GM21423 (cell line): ENCODE measurements at regions not wholly inside any gene's neighbourhood (a gene's known extent, or its start where the extent isn't known, plus 50 kb on each side); places are given as distances from the start of the nearest gene placed in this dataset.
"Not testable (repeated sequence)": the region's sequence is repeated elsewhere in the genome, so short reads cannot be mapped to it uniquely, and the experiment has no call there.

Source experiments
- ATAC-seq: cut with Tn5 transposase; IDR thresholded peaks from one replicate; pipeline ENCODE4 v1.9.1; 2021; ENCODE audit warnings: mild to moderate bottlenecking, moderate library complexity; ENCODE audit not compliant: unreplicated experiment

GRCh38 chr6:57708061-57708460 is 390.6 kb downstream of the PRIM2 start:
- not testable (repeated sequence) for ATAC-seq

- ATAC-seq: not testable (repeated sequence)
These were observed 405.1 kb downstream of the PRIM2 start for GRCh38 chr6:57722546-57722945.

GRCh38 chr6:57723815-57724401 is 406.5 kb downstream of the PRIM2 start:
- ATAC-seq: not testable (repeated sequence)

GRCh38 chr6:57729407-57729806 is 412.0 kb downstream of the PRIM2 start:
- ATAC-seq: not testable (repeated sequence)

GRCh38 chr6:57730726-57731125 is 413.3 kb downstream of the PRIM2 start:
- ATAC-seq: not testable (repeated sequence)

GRCh38 chr6:57747716-57748115 is 430.3 kb downstream of the PRIM2 start:
- ATAC-seq: not testable (repeated sequence)

- not testable (repeated sequence) for ATAC-seq
These were observed 442.4 kb downstream of the PRIM2 start for GRCh38 chr6:57759850-57760249.

- not testable (repeated sequence) for ATAC-seq
These were observed 475.4 kb downstream of the PRIM2 start for GRCh38 chr6:57792720-57793397.

- ATAC-seq: not testable (repeated sequence)
These were observed 475.9 kb downstream of the PRIM2 start for GRCh38 chr6:57793398-57793762.

- ATAC-seq: not testable (repeated sequence)
These were observed 482.5 kb downstream of the PRIM2 start for GRCh38 chr6:57799703-57800479.

GRCh38 chr6:57808581-57808980 is 491.2 kb downstream of the PRIM2 start:
- not testable (repeated sequence) for ATAC-seq

- not testable (repeated sequence) for ATAC-seq
These were observed 492.0 kb downstream of the PRIM2 start for GRCh38 chr6:57809454-57809853.

GRCh38 chr6:57813271-57814075 is 496.0 kb downstream of the PRIM2 start:
- not testable (repeated sequence) for ATAC-seq

- ATAC-seq: not testable (repeated sequence)
These were observed 498.4 kb downstream of the PRIM2 start for GRCh38 chr6:57815826-57816225.

GRCh38 chr6:57821325-57821724 is 503.9 kb downstream of the PRIM2 start:
- not testable (repeated sequence) for ATAC-seq

GRCh38 chr6:57822448-57822847 is 505.0 kb downstream of the PRIM2 start:
- ATAC-seq: not testable (repeated sequence)

GRCh38 chr6:57822896-57823358 is 505.5 kb downstream of the PRIM2 start:
- ATAC-seq: no peak

GRCh38 chr6:57837622-57838209 is 520.3 kb downstream of the PRIM2 start:
- ATAC-seq: not testable (repeated sequence)

GRCh38 chr6:57841551-57841950 is 524.1 kb downstream of the PRIM2 start:
- ATAC-seq: not testable (repeated sequence)

GRCh38 chr6:57853745-57854407 is 536.4 kb downstream of the PRIM2 start:
- ATAC-seq: not testable (repeated sequence)
